Ishikawa (cell line): ENCODE measurements at regions not wholly inside any gene's neighbourhood (a gene's known extent, or its start where the extent isn't known, plus 50 kb on each side); places are given as distances from the start of the nearest gene placed in this dataset.

ENCODE experiments used
- CREB1 ChIP-seq: IDR thresholded peaks from 2 replicates; pipeline ENCODE4 v1.6.1; 2012; ENCODE audit warnings: low read depth
- EGR1 ChIP-seq: IDR thresholded peaks from 2 replicates; pipeline ENCODE4 v1.6.1; 2012
- EP300 ChIP-seq: IDR thresholded peaks from 2 replicates; pipeline ENCODE4 v1.6.1; 2012; ENCODE audit warnings: borderline replicate concordance
- FOXM1 ChIP-seq: IDR thresholded peaks from 2 replicates; pipeline ENCODE4 v1.6.1; 2012; ENCODE audit warnings: low read depth, borderline replicate concordance
- RAD21 ChIP-seq: IDR thresholded peaks from 2 replicates; pipeline ENCODE4 v1.6.1; 2012; ENCODE audit warnings: low read depth
- TAF1 ChIP-seq: IDR thresholded peaks from 2 replicates; pipeline ENCODE4 v1.6.1; 2012; ENCODE audit warnings: low read depth, mild to moderate bottlenecking
- TEAD4 ChIP-seq: IDR thresholded peaks from 2 replicates; pipeline ENCODE4 v1.6.1; 2012
- TF ChIP-seq, protein P1 (sequence below): IDR thresholded peaks from 2 replicates; pipeline ENCODE4 v1.6.1; 2012; ENCODE audit warnings: low read depth, mild to moderate bottlenecking

DNA sequence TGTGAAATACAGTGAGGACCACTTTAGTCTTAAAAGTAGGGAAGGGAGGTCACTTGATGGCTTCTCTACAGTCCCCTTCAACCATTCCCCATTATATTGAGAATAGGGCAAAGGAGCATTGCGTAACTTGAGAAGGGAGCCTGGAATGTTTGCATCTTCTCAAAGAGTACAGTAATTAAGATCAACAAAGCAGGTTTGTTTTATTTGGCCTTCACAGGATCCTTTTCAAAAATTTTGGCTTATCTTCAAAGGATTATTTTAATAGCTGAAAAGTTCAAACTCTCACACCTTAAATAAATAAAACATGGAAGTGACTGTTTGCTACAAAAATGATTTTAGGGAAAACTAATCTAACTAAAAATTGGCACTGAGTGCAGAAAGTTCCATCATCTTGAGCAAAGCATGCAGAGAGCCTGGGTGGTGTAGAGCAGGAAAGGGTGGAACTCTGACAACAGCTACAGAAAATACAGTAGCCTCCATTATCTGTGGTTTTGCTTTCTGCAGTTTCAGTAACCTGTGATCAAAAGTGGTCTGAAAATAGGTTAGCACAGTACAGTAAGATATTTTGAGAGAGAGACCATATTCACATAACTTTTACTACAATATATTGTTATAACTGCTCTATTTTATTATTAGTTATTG is 214.0 kb downstream of the MDFIC start:
- TF ChIP-seq EGR1 (no peak), RAD21 (no peak), TEAD4 (no peak), TAF1 (no peak), CREB1 (no peak), EP300 (no peak), FOXM1 (no peak)
- TF ChIP-seq, protein P1, sequence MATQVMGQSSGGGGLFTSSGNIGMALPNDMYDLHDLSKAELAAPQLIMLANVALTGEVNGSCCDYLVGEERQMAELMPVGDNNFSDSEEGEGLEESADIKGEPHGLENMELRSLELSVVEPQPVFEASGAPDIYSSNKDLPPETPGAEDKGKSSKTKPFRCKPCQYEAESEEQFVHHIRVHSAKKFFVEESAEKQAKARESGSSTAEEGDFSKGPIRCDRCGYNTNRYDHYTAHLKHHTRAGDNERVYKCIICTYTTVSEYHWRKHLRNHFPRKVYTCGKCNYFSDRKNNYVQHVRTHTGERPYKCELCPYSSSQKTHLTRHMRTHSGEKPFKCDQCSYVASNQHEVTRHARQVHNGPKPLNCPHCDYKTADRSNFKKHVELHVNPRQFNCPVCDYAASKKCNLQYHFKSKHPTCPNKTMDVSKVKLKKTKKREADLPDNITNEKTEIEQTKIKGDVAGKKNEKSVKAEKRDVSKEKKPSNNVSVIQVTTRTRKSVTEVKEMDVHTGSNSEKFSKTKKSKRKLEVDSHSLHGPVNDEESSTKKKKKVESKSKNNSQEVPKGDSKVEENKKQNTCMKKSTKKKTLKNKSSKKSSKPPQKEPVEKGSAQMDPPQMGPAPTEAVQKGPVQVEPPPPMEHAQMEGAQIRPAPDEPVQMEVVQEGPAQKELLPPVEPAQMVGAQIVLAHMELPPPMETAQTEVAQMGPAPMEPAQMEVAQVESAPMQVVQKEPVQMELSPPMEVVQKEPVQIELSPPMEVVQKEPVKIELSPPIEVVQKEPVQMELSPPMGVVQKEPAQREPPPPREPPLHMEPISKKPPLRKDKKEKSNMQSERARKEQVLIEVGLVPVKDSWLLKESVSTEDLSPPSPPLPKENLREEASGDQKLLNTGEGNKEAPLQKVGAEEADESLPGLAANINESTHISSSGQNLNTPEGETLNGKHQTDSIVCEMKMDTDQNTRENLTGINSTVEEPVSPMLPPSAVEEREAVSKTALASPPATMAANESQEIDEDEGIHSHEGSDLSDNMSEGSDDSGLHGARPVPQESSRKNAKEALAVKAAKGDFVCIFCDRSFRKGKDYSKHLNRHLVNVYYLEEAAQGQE: no peak
